Bronchial epithelial cell (primary cell): ENCODE measurements at regions not wholly inside any gene's neighbourhood (a gene's known extent, or its start where the extent isn't known, plus 50 kb on each side); places are given as distances from the start of the nearest gene placed in this dataset.
"Not testable (repeated sequence)": the region's sequence is repeated elsewhere in the genome, so short reads cannot be mapped to it uniquely, and the experiment has no call there.

Source experiments
- DNase-seq: peaks from one replicate; pipeline ENCODE4 v3.0.0-alpha.2; 2010; ENCODE audit warnings: low read depth
- FAIRE-seq: peaks from 2 replicates; lab custom pipeline; 2011; peaks lifted over from hg19 to GRCh38; lab: Jason Lieb, UNC
- H3K27me3 ChIP-seq: 2 replicates; pipeline ENCODE4 v1.5.1; 2011; ENCODE audit warnings: low read length; ENCODE audit not compliant: control insufficient read depth, insufficient read depth
- H3K36me3 ChIP-seq: 2 replicates; pipeline ENCODE4 v1.5.1; 2011; ENCODE audit warnings: low read length; ENCODE audit not compliant: control insufficient read depth, insufficient read depth
- H3K4me3 ChIP-seq: 2 replicates; pipeline ENCODE4 v1.5.1; 2011; ENCODE audit warnings: mild to moderate bottlenecking, low read depth, low read length, control low read depth
- TF ChIP-seq, protein P1 (sequence below): IDR thresholded peaks from 2 replicates; pipeline ENCODE4 v1.5.1; 2011; ENCODE audit warnings: mild to moderate bottlenecking, moderate library complexity, low read length, control low read depth, inconsistent platforms; ENCODE audit not compliant: insufficient read depth, severe bottlenecking

DNA sequence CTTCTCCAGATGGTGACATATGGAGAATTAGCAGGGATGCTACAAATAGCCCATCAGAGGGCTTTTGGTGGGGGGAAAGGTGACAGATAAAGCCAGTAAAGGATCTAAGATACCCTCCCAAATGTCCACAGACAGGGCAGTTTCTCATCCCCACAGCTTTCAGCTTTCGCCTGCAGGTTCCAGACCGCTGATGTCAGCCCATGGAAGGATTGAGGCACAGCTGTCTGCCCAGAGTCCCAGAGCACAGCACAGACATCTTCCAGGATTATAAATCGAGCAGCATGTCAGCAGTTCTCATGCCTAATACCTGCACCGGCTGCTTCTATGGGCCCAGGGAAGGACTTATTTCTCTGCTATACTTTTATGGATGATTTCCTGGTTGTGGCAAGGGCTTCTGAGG, 96.7 kb upstream of the MXRA5 start:
- Histone ChIP-seq H3K27me3 (no peaks in the 10 kb centered on the region), H3K36me3 (no peaks in the 10 kb centered on the region), H3K4me3 (no peak overlapping the region)
- TF ChIP-seq, protein P1, sequence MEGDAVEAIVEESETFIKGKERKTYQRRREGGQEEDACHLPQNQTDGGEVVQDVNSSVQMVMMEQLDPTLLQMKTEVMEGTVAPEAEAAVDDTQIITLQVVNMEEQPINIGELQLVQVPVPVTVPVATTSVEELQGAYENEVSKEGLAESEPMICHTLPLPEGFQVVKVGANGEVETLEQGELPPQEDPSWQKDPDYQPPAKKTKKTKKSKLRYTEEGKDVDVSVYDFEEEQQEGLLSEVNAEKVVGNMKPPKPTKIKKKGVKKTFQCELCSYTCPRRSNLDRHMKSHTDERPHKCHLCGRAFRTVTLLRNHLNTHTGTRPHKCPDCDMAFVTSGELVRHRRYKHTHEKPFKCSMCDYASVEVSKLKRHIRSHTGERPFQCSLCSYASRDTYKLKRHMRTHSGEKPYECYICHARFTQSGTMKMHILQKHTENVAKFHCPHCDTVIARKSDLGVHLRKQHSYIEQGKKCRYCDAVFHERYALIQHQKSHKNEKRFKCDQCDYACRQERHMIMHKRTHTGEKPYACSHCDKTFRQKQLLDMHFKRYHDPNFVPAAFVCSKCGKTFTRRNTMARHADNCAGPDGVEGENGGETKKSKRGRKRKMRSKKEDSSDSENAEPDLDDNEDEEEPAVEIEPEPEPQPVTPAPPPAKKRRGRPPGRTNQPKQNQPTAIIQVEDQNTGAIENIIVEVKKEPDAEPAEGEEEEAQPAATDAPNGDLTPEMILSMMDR, result no peak
- DNase-seq (no peak), FAIRE-seq (no peak)

DNA sequence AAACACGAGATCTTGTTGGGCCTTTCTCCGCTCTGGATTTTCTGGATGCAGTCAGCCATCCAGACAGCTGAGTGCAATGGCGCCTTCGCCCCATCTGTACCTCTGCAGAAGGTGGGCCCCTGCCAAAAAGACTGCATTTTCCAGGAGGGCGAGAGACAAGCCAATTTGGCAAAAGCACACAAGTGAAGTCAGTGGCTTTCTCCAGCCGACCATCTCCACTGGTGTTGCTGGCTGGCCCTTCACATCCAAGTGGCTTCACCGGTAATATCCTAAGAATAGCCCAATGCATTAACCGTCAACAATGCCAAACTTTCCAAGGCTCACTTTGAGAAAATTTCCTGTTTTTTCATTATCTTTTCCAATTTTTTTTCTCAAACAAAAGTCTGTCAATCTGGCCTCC, 96.2 kb upstream of the MXRA5 start:
- FAIRE-seq, result no peak

GRCh38 chrX:3440981-3441380, 94.5 kb upstream of the MXRA5 start:
- FAIRE-seq (no peak), DNase-seq (no peak)
- TF ChIP-seq, protein P1, result no peak
- Histone ChIP-seq H3K4me3 (no peak overlapping the region), H3K36me3 (no peaks in the 10 kb centered on the region), H3K27me3 (no peaks in the 10 kb centered on the region)

More for the DNA sequence above, 96.2 kb upstream of the MXRA5 start:
- TF ChIP-seq, protein P1, result no peak
- H3K4me3 ChIP-seq, result no peak overlapping the region
- H3K36me3 ChIP-seq, result no peaks in the 10 kb centered on the region
- DNase-seq, result no peak
- no peaks in the 10 kb centered on the region for H3K27me3 ChIP-seq

DNA sequence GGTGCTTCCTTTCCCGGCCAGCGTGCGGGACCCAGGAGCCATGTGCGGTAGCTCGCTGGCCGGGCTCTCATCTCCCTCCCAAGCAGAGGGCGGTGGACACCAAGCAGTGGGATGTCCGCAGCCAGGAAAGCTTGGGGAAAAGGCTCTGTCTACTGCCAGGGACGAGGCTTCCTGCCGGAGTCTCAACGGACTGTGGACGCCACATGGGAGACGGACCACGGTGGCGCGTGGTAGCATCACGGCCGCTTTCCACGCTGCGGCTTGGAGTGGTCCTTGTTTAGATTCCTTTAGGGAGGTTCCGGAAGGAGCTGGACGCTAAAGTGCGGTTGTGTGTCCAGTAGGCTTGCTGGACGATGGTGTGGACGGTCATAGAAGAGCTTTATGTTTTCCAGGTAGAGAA, 89.5 kb upstream of the MXRA5 start:
- peak; percentile 80 for FAIRE-seq
- not testable (repeated sequence) for DNase-seq, H3K4me3 ChIP-seq

DNA sequence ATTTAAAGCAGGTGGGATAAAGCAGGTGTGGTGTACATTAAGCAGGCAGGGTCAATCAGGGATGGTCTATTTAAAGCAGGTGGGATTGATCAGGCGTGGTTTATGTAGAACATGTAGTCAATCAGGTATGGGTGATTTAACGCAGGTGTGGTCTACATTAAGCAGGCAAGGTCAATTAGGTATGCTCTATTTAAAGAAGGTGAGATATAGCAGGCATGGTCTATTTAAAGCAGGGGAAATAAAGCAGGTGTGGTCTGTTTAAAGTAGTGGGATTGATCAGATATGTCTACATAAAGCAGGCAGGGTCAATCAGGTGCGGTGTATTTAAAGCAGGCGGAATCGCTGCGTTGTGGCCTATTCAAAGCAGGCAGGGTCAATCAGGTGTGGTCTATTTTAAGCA, 88.6 kb upstream of the MXRA5 start:
- FAIRE-seq (no peak), DNase-seq (no peak)
- no peaks in the 10 kb centered on the region for H3K27me3 ChIP-seq
- no peaks in the 10 kb centered on the region for H3K36me3 ChIP-seq
- H3K4me3 ChIP-seq, result no peak overlapping the region
- TF ChIP-seq, protein P1, result no peak

More for the DNA sequence above, 89.5 kb upstream of the MXRA5 start:
- not testable (repeated sequence) for H3K36me3 ChIP-seq, H3K27me3 ChIP-seq

DNA sequence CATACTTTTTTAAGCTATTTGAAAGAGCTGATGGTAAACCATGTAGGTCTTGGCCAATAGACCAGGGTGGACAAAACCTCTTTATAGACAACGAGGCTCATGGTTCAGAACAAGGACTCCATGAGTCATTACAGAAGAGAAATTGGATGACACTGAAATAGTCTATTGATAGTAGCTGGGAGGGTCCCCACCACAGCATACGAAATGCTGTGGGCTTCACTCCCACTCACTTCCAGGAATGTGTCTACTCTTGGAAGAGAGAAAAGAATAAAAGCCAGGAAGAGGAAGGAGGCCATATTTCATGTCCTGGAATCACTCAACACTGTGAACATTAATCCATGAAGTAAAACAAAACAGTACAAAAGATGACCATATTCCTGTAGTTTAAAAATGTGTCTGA, 82.3 kb upstream of the MXRA5 start:
- Histone ChIP-seq H3K4me3 (no peak overlapping the region), H3K36me3 (no peaks in the 10 kb centered on the region), H3K27me3 (no peaks in the 10 kb centered on the region)
- FAIRE-seq (no peak), DNase-seq (no peak)
- TF ChIP-seq, protein P1, result no peak
